ENCODE measurements at regions not wholly inside any gene's neighbourhood (a gene's known extent, or its start where the extent isn't known, plus 50 kb on each side); places are given as distances from the start of the nearest gene placed in this dataset.

- peaks cover 32 to 61% of the 10 kb centered on the region in 2 experiments for H3K9me3 ChIP-seq (ENCODE audit: insufficient read depth in 2 of 2, low read depth in 1 of 2, low read length in 1 of 2)
- no peak overlapping the region for H4K5ac ChIP-seq (ENCODE audit: insufficient read length, low read depth, low read length)
- ChIA-PET CTCF (ENCODE audit: partially characterized antibody) (no interaction called here), POLR2A (ENCODE audit: partially characterized antibody) (no interaction called here)
- no peak overlapping the region for H3K56ac ChIP-seq (replicated peaks; ENCODE audit: insufficient read length, low read depth, low read length)
- H3K4ac ChIP-seq (replicated peaks; ENCODE audit: insufficient read length, low read depth, low read length), result no peak overlapping the region
- H4K8ac ChIP-seq (ENCODE audit: extremely low read depth, insufficient read depth, low read length), result no peak overlapping the region
- H3K36me3 ChIP-seq (ENCODE audit: control insufficient read depth in 2 of 4, insufficient read depth in 4 of 4, low read length in 3 of 4), result no peaks in the 10 kb centered on the region
- H3K4me1 ChIP-seq (replicated peaks in 1 of 4; ENCODE audit: control insufficient read depth in 3 of 4, insufficient read depth in 4 of 4, low read length in 3 of 4), result peaks cover 0 to 5% (median 0%) of the 10 kb centered on the region in 4 experiments; a peak in 1 of 7 replicates
- no peak overlapping the region for H3K18ac ChIP-seq (ENCODE audit: extremely low read depth, low read length)
- H3K79me1 ChIP-seq (ENCODE audit: low read depth, low read length), result no peaks in the 10 kb centered on the region
- DNase-seq (ENCODE audit: low read depth in 1 of 2, low spot score in 2 of 2) (no peak), FAIRE-seq (no peak)
- no peak overlapping the region for H2AK5ac ChIP-seq (ENCODE audit: low read depth, low read length)
- H3K4me3 ChIP-seq (ENCODE audit: extremely low read depth in 1 of 4, insufficient read depth in 2 of 4, low read depth in 3 of 4, low read length in 4 of 4), result no peak overlapping the region
- H3K27me3 ChIP-seq (replicated peaks in 1 of 4; ENCODE audit: control insufficient read depth in 3 of 4, extremely low read depth in 1 of 4, insufficient read depth in 3 of 4, low read length in 3 of 4), result peaks cover 0 to 3% (median 0%) of the 10 kb centered on the region in 4 experiments; a peak in 1 of 7 replicates
- no peak overlapping the region for H4K91ac ChIP-seq (replicated peaks; ENCODE audit: insufficient read length, low read length)
- H2BK120ac ChIP-seq (replicated peaks; ENCODE audit: low read depth, low read length), result no peak overlapping the region
- no peak overlapping the region for H3K23ac ChIP-seq (ENCODE audit: insufficient read length)
- H3K14ac ChIP-seq (ENCODE audit: insufficient read length), result no peak overlapping the region
- H3K79me2 ChIP-seq (ENCODE audit: control insufficient read depth in 1 of 2, insufficient read depth in 2 of 2, low read length in 2 of 2), result no peaks in the 10 kb centered on the region
- H3K27ac ChIP-seq (ENCODE audit: low read depth, low read length), result no peak overlapping the region
- WGBS, 2 experiments (ENCODE audit: extremely low coverage in 1 of 2, insufficient coverage in 1 of 2, insufficient read length in 1 of 2, insufficient replicate concordance in 2 of 2, low coverage in 1 of 2, low lambda C conversion rate in 2 of 2, missing lambda C conversion rate in 1 of 2), result 88% methylated on average over 3 of the region's 3 CpGs; no CpG with 5 or more reads in 1 of the 2 experiments
- no peak overlapping the region for H3K4me2 ChIP-seq (ENCODE audit: insufficient read depth in 1 of 2, low read depth in 2 of 2, low read length in 2 of 2)
- H2AFZ ChIP-seq (ENCODE audit: low read length), result no peak overlapping the region
- H2BK12ac ChIP-seq (ENCODE audit: low read depth, low read length), result no peak overlapping the region
- no peak overlapping the region for H3K9ac ChIP-seq (replicated peaks in 1 of 4; ENCODE audit: extremely low read depth in 1 of 4, low read depth in 3 of 4, low read length in 3 of 4)
- H4K20me1 ChIP-seq (replicated peaks in 1 of 2; ENCODE audit: control insufficient read depth in 1 of 2, insufficient read depth in 2 of 2, low read length in 2 of 2), result no peaks in the 10 kb centered on the region
- no peak overlapping the region for H2BK20ac ChIP-seq (ENCODE audit: low read length)
- H3K23me2 ChIP-seq (ENCODE audit: low read depth, low read length), result no peaks in the 10 kb centered on the region; the same call in 1 of the 2 replicates
- no peak overlapping the region for H2BK5ac ChIP-seq (ENCODE audit: low read depth, low read length)
- H2BK15ac ChIP-seq (ENCODE audit: low read length), result no peak overlapping the region
- TF ChIP-seq EZH2 (IDR thresholded peaks at IDR 0.05; ENCODE audit: low read depth, low read length, severe bottlenecking) (no peak), RXRA (IDR thresholded peaks at IDR 0.05; ENCODE audit: insufficient read depth, low read depth, low read length) (no peak), RFX5 (IDR thresholded peaks at IDR 0.05; ENCODE audit: borderline replicate concordance, low read depth, low read length) (no peak), RAD21 (IDR thresholded peaks at IDR 0.05 in 1 of 2, conservative IDR thresholded peaks at IDR 0.05 in 1 of 2; ENCODE audit: low read depth in 2 of 2, low read length in 2 of 2) (no peak), SP4 (IDR thresholded peaks at IDR 0.05; ENCODE audit: low read length) (no peak), SUZ12 (IDR thresholded peaks at IDR 0.05; ENCODE audit: low read length) (no peak), SAP30 (IDR thresholded peaks at IDR 0.05; ENCODE audit: insufficient read depth, insufficient replicate concordance, low read length) (no peak), TEAD4 (IDR thresholded peaks at IDR 0.05; ENCODE audit: low read depth, low read length) (no peak)
Measured at GRCh38 chr19:34574704-34575103, 93.1 kb downstream of the WTIP start.
